ENCODE measurements at regions not wholly inside any gene's neighbourhood (a gene's known extent, or its start where the extent isn't known, plus 50 kb on each side); places are given as distances from the start of the nearest gene placed in this dataset.

DNA sequence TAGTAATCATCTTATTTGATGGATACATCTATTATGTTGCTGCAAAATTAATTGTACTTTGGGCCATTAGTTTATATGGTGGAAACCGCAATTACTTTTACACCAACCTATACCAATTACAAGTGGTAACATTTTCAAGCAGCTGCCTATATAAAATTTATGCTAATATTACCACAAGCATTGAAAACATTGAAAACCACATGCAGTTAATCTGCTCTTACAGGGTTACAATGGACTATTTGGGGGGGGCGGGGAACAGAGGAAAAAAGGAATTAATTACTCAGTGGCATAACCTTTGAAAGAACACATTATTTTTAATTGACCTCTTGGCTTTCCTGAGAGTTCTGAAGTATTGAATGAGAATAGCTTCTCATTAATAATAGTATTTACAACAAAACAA, 1793.2 kb downstream of the NCAM2 start:
- H3K27ac Mint-ChIP-seq (ENCODE audit: unreplicated experiment): no peak overlapping the region
- no peaks in the 10 kb centered on the region for H3K9me3 Mint-ChIP-seq (ENCODE audit: unreplicated experiment)
- ChIA-PET CTCF (no interaction called here), POLR2A (no interaction called here)
- Histone ChIP-seq H3K36me3 (ENCODE audit: control insufficient read depth, insufficient read depth, low read length) (no peaks in the 10 kb centered on the region), H3K9me3 (no peaks in the 10 kb centered on the region), H3K27me3 (replicated peaks; ENCODE audit: control insufficient read depth, insufficient read depth, low read length) (no peaks in the 10 kb centered on the region), H3K4me3 (ENCODE audit: low read depth, low read length) (no peak overlapping the region), H3K4me1 (no peaks in the 10 kb centered on the region)
- intact Hi-C loops (cut with micrococcal nuclease; ENCODE audit: unreplicated experiment): loop anchor here (5.0 to 10.0 kb wide), 2 partner anchors 727 to 869 kb away; no protein-coding TSS in a partner anchor
- DNase-seq: no peak
- BruUV-seq (replicated peaks): no TSS peak
- H3K27me3 Mint-ChIP-seq (ENCODE audit: insufficient read depth, unreplicated experiment): no peaks in the 10 kb centered on the region
- no peaks in the 10 kb centered on the region for H3K4me1 Mint-ChIP-seq (ENCODE audit: low read depth, unreplicated experiment)
- no peak overlapping the region for H3K4me3 Mint-ChIP-seq (ENCODE audit: unreplicated experiment)
- no peak for TF ChIP-seq CTCF (IDR thresholded peaks at IDR 0.05; ENCODE audit: insufficient read depth in 1 of 2, low read depth in 1 of 2, low read length in 1 of 2, severe bottlenecking in 1 of 2, unreplicated experiment in 1 of 2)
- no peaks in the 10 kb centered on the region for H3K36me3 Mint-ChIP-seq (ENCODE audit: insufficient read depth, unreplicated experiment)

- peak in 1 of 2 experiments; percentile 40 for DNase-seq
Measured at GRCh38 chr21:22791986-22792560, 1793.9 kb downstream of the NCAM2 start.

GRCh38 chr21:22795091-22795490, 1796.9 kb downstream of the NCAM2 start:
- Histone ChIP-seq H3K9me3 (no peaks in the 10 kb centered on the region), H3K4me1 (no peaks in the 10 kb centered on the region), H3K27me3 (replicated peaks; ENCODE audit: control insufficient read depth, insufficient read depth, low read length) (no peaks in the 10 kb centered on the region), H3K36me3 (ENCODE audit: control insufficient read depth, insufficient read depth, low read length) (no peaks in the 10 kb centered on the region), H3K4me3 (ENCODE audit: low read depth, low read length) (no peak overlapping the region)
- Mint-ChIP-seq H3K27me3 (ENCODE audit: insufficient read depth, unreplicated experiment) (no peaks in the 10 kb centered on the region), H3K36me3 (ENCODE audit: insufficient read depth, unreplicated experiment) (no peaks in the 10 kb centered on the region), H3K9me3 (ENCODE audit: unreplicated experiment) (no peaks in the 10 kb centered on the region), H3K4me1 (ENCODE audit: low read depth, unreplicated experiment) (no peaks in the 10 kb centered on the region), H3K4me3 (ENCODE audit: unreplicated experiment) (no peak overlapping the region), H3K27ac (ENCODE audit: unreplicated experiment) (no peak overlapping the region)
- no peak for TF ChIP-seq CTCF (IDR thresholded peaks at IDR 0.05; ENCODE audit: insufficient read depth in 1 of 2, low read depth in 1 of 2, low read length in 1 of 2, severe bottlenecking in 1 of 2, unreplicated experiment in 1 of 2)
- intact Hi-C loops (cut with micrococcal nuclease; ENCODE audit: unreplicated experiment): loop anchor here (10.0 kb wide), 1 partner anchor 730 kb away; no protein-coding TSS in a partner anchor
- ChIA-PET CTCF (no interaction called here), POLR2A (no interaction called here)
- no peak for DNase-seq
- no TSS peak for BruUV-seq (replicated peaks)

More at GRCh38 chr21:22791986-22792560, 1793.9 kb downstream of the NCAM2 start:
- no peaks in the 10 kb centered on the region for H3K9me3 ChIP-seq
- no peak overlapping the region for H3K4me3 ChIP-seq (ENCODE audit: low read depth, low read length)
- H3K36me3 ChIP-seq (ENCODE audit: control insufficient read depth, insufficient read depth, low read length): no peaks in the 10 kb centered on the region
- peak; percentile 55 to 59 for TF ChIP-seq CTCF (IDR thresholded peaks at IDR 0.05; ENCODE audit: insufficient read depth in 1 of 2, low read depth in 1 of 2, low read length in 1 of 2, severe bottlenecking in 1 of 2, unreplicated experiment in 1 of 2)
- no peaks in the 10 kb centered on the region for H3K9me3 Mint-ChIP-seq (ENCODE audit: unreplicated experiment)
- H3K4me1 Mint-ChIP-seq (ENCODE audit: low read depth, unreplicated experiment): no peaks in the 10 kb centered on the region
- ChIA-PET CTCF (no interaction called here), POLR2A (no interaction called here)
- no peak overlapping the region for H3K27ac Mint-ChIP-seq (ENCODE audit: unreplicated experiment)
- no peaks in the 10 kb centered on the region for H3K36me3 Mint-ChIP-seq (ENCODE audit: insufficient read depth, unreplicated experiment)
- no peaks in the 10 kb centered on the region for H3K4me1 ChIP-seq
- H3K4me3 Mint-ChIP-seq (ENCODE audit: unreplicated experiment): no peak overlapping the region
- intact Hi-C loops (cut with micrococcal nuclease; ENCODE audit: unreplicated experiment): loop anchor here (1.0 to 10.0 kb wide), 3 partner anchors 727 to 1628 kb away; no protein-coding TSS in a partner anchor
- no peaks in the 10 kb centered on the region for H3K27me3 ChIP-seq (replicated peaks; ENCODE audit: control insufficient read depth, insufficient read depth, low read length)
- no peaks in the 10 kb centered on the region for H3K27me3 Mint-ChIP-seq (ENCODE audit: insufficient read depth, unreplicated experiment)
- no TSS peak for BruUV-seq (replicated peaks)

Data from Caco-2 (cell line).